Right ventricle myocardium superior (tissue), 1 donor: ENCODE measurements at regions not wholly inside any gene's neighbourhood (a gene's known extent, or its start where the extent isn't known, plus 50 kb on each side); places are given as distances from the start of the nearest gene placed in this dataset.

Experiments used
- ATAC-seq: fragments of 200-7000 bp; cut with Tn5 transposase; one replicate; pipeline ENCODE4 v1.9.1; 2020; ENCODE audit warnings: mild to moderate bottlenecking; ENCODE audit not compliant: poor library complexity
- DNase-seq: peaks from one replicate; pipeline ENCODE4 v3.0.0-alpha.2; 2020
- intact Hi-C: fragments of 100-400 bp; cut with DNase I; formaldehyde crosslinking; loops from one replicate; pipeline ENCODE4 v1.11.2; 2022
- donor health status: DM: no; HTN: yes; CAD: no; lungs with severe emphysema.

GRCh38 chr5:124651663-124652513, 94.6 kb downstream of the ZNF608 start:
- DNase-seq (peak; percentile 91), ATAC-seq (peak; percentile 92)
- intact Hi-C loops, result loop anchor here (5.0 to 10.0 kb wide), 2 partner anchors 95 to 253 kb away; partner anchors contain the start of gene ZNF608

- intact Hi-C loops, result loop anchor here (5.0 to 10.0 kb wide), 2 partner anchors 96 to 254 kb away; partner anchors contain the start of gene ZNF608
Observed at GRCh38 chr5:124650951-124651662, 95.3 kb downstream of the ZNF608 start.

GRCh38 chr5:124650147-124650561, 96.3 kb downstream of the ZNF608 start:
- no peak for DNase-seq
- peak; percentile 31 for ATAC-seq
- intact Hi-C loops, result loop anchor here (5.0 to 10.0 kb wide), 2 partner anchors 97 to 255 kb away; partner anchors contain the start of gene ZNF608

More at GRCh38 chr5:124650951-124651662, 95.3 kb downstream of the ZNF608 start:
- ATAC-seq (peak; percentile 19), DNase-seq (no peak)

- peak; percentile 59 for ATAC-seq
- intact Hi-C loops, result loop anchor here (5.0 to 10.0 kb wide), 2 partner anchors 98 to 255 kb away; partner anchors contain the start of gene ZNF608
- DNase-seq, result peak; percentile 90
Observed at GRCh38 chr5:124649491-124650146, 96.8 kb downstream of the ZNF608 start.

- no peak for DNase-seq
- intact Hi-C loops, result no loop called here
- no peak for ATAC-seq
Observed at GRCh38 chr5:124648902-124649467, 97.5 kb downstream of the ZNF608 start.

- intact Hi-C loops, result no loop called here
- no peak for ATAC-seq
Observed at GRCh38 chr5:124647352-124647751, 99.1 kb downstream of the ZNF608 start.

GRCh38 chr5:124645396-124645795, 101.0 kb downstream of the ZNF608 start:
- DNase-seq (no peak), ATAC-seq (no peak)
- intact Hi-C loops, result no loop called here

More at GRCh38 chr5:124647352-124647751, 99.1 kb downstream of the ZNF608 start:
- no peak for DNase-seq

GRCh38 chr5:124644582-124644981, 101.9 kb downstream of the ZNF608 start:
- intact Hi-C loops, result no loop called here
- DNase-seq, result no peak
- no peak for ATAC-seq

- DNase-seq (no peak), ATAC-seq (no peak)
- intact Hi-C loops, result no loop called here
Observed at GRCh38 chr5:124644138-124644537, 102.3 kb downstream of the ZNF608 start.

- DNase-seq (no peak), ATAC-seq (no peak)
- intact Hi-C loops, result no loop called here
Observed at GRCh38 chr5:124643336-124643735, 103.1 kb downstream of the ZNF608 start.

GRCh38 chr5:124642151-124642550, 104.3 kb downstream of the ZNF608 start:
- intact Hi-C loops, result no loop called here
- DNase-seq (no peak), ATAC-seq (peak; percentile 36)

GRCh38 chr5:124641154-124641792, 105.2 kb downstream of the ZNF608 start:
- intact Hi-C loops, result no loop called here
- ATAC-seq (no peak), DNase-seq (no peak)

GRCh38 chr5:124639095-124639665, 107.3 kb downstream of the ZNF608 start:
- intact Hi-C loops, result no loop called here
- ATAC-seq (no peak), DNase-seq (no peak)

GRCh38 chr5:124637011-124637410, 109.4 kb downstream of the ZNF608 start:
- DNase-seq (no peak), ATAC-seq (no peak)
- intact Hi-C loops, result no loop called here

- no peak for DNase-seq
- ATAC-seq, result no peak
- intact Hi-C loops, result no loop called here
Observed at GRCh38 chr5:124634741-124635323, 111.6 kb downstream of the ZNF608 start.

GRCh38 chr5:124634228-124634739, 112.2 kb downstream of the ZNF608 start:
- intact Hi-C loops, result no loop called here
- DNase-seq, result no peak
- no peak for ATAC-seq

GRCh38 chr5:124633209-124633608, 113.2 kb downstream of the ZNF608 start:
- ATAC-seq (no peak), DNase-seq (no peak)
- intact Hi-C loops, result no loop called here
